Testis (tissue), 2 donors: ENCODE measurements at regions not wholly inside any gene's neighbourhood (a gene's known extent, or its start where the extent isn't known, plus 50 kb on each side); places are given as distances from the start of the nearest gene placed in this dataset.

Source experiments
- CTCF ChIP-seq, 3 experiments: fragments of 450-650 bp in 2 of 3; fragments of 200-600 bp in 1 of 3; sonication (generic) in 1 of 3; IDR thresholded peaks; one replicate each; pipeline ENCODE4 v1.5.1; 2016 to 2019; ENCODE audit warnings: antibody characterized with exemption in 3 of 3, mild to moderate bottlenecking in 2 of 3, moderate library complexity in 1 of 3
- POLR2A ChIP-seq: fragments of 450-650 bp; IDR thresholded peaks from one replicate; pipeline ENCODE4 v1.6.1; 2017; ENCODE audit warnings: antibody characterized with exemption, mild to moderate bottlenecking, moderate library complexity

GRCh38 chr13:72457151-72457550, 270.3 kb downstream of the MZT1 start:
- TF ChIP-seq CTCF (IDR thresholded peaks at IDR 0.05) (no peak), POLR2A (no peak)
